Osteoblast (primary cell): ENCODE measurements at regions not wholly inside any gene's neighbourhood (a gene's known extent, or its start where the extent isn't known, plus 50 kb on each side); places are given as distances from the start of the nearest gene placed in this dataset.

Source experiments
- DNase-seq: peaks from one replicate; pipeline ENCODE4 v3.0.0; 2011; ENCODE audit warnings: low spot score, mixed read lengths; ENCODE audit not compliant: insufficient read length; ENCODE audit errors: missing footprints
- H2AFZ ChIP-seq: 2 replicates; pipeline ENCODE4 v1.6.0; 2011; ENCODE audit warnings: mild to moderate bottlenecking, low read length
- H3K27ac ChIP-seq: 2 replicates; pipeline ENCODE4 v1.5.1; 2011; ENCODE audit warnings: mild to moderate bottlenecking, low read depth, low read length, moderate library complexity
- H3K27me3 ChIP-seq: 2 replicates; pipeline ENCODE4 v1.6.0; 2012; ENCODE audit warnings: mild to moderate bottlenecking, control low read depth, inconsistent platforms, low read length, moderate library complexity; ENCODE audit not compliant: insufficient read depth
- H3K36me3 ChIP-seq: 2 replicates; pipeline ENCODE4 v1.5.1; 2011; ENCODE audit warnings: mild to moderate bottlenecking, low read length, control low read depth, moderate library complexity; ENCODE audit not compliant: insufficient read depth
- H3K4me1 ChIP-seq: 2 replicates; pipeline ENCODE4 v1.5.1; 2011; ENCODE audit warnings: mild to moderate bottlenecking, low read length, control low read depth, moderate library complexity; ENCODE audit not compliant: insufficient read depth
- H3K4me2 ChIP-seq: 2 replicates; pipeline ENCODE4 v1.6.0; 2011; ENCODE audit warnings: mild to moderate bottlenecking, low read length; ENCODE audit not compliant: insufficient read depth
- H3K4me3 ChIP-seq: fragments of 200-600 bp; sonication (generic); 3 replicates; pipeline ENCODE4 v1.5.1; 2012; ENCODE audit warnings: mild to moderate bottlenecking, low read length, inconsistent platforms; ENCODE audit not compliant: insufficient read depth
- H3K79me2 ChIP-seq: 2 replicates; pipeline ENCODE4 v1.6.0; 2012; ENCODE audit warnings: mild to moderate bottlenecking, low read length, control low read depth, inconsistent platforms; ENCODE audit not compliant: insufficient read depth
- H3K9me3 ChIP-seq: 2 replicates; pipeline ENCODE4 v1.5.1; 2011; ENCODE audit warnings: low read depth, low read length, control low read depth
- H4K20me1 ChIP-seq: 2 replicates; pipeline ENCODE4 v1.6.0; 2012; ENCODE audit warnings: mild to moderate bottlenecking, low read length, control low read depth; ENCODE audit not compliant: insufficient read depth
- TF ChIP-seq, protein P1 (sequence below): IDR thresholded peaks from 2 replicates; pipeline ENCODE4 v1.5.1; 2011; ENCODE audit warnings: mild to moderate bottlenecking, low read depth, low read length, moderate library complexity; ENCODE audit errors: extremely low read depth

DNA sequence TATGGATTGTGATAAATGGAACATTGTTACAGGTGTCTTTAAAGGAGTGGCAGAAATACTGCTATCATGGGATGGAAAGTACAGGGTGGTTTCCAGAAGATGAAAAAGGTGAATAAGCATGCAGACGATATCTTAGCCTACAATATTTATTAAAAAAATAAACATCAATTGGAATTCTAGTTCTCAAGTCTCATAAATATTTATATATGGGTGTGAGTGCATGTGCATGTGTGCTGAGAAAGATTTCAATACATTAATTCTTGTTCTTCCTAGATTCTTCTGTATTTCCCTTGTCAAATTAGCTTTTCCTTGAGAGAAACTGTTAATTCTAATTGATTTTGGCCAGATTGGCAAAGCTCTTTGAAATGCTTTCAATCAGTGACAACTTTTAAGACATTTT, 618.2 kb downstream of the METTL15 start:
- TF ChIP-seq, protein P1, sequence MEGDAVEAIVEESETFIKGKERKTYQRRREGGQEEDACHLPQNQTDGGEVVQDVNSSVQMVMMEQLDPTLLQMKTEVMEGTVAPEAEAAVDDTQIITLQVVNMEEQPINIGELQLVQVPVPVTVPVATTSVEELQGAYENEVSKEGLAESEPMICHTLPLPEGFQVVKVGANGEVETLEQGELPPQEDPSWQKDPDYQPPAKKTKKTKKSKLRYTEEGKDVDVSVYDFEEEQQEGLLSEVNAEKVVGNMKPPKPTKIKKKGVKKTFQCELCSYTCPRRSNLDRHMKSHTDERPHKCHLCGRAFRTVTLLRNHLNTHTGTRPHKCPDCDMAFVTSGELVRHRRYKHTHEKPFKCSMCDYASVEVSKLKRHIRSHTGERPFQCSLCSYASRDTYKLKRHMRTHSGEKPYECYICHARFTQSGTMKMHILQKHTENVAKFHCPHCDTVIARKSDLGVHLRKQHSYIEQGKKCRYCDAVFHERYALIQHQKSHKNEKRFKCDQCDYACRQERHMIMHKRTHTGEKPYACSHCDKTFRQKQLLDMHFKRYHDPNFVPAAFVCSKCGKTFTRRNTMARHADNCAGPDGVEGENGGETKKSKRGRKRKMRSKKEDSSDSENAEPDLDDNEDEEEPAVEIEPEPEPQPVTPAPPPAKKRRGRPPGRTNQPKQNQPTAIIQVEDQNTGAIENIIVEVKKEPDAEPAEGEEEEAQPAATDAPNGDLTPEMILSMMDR = no peak
- no peaks in the 10 kb centered on the region for H3K9me3 ChIP-seq
- no peak overlapping the region for H3K27ac ChIP-seq
- no peaks in the 10 kb centered on the region for H3K27me3 ChIP-seq
- no peaks in the 10 kb centered on the region for H4K20me1 ChIP-seq
- H3K36me3 ChIP-seq = no peaks in the 10 kb centered on the region
- DNase-seq = no peak
- H3K4me1 ChIP-seq = peaks cover 8% of the 10 kb centered on the region
- H3K4me3 ChIP-seq = no peak overlapping the region
- no peaks in the 10 kb centered on the region for H3K79me2 ChIP-seq
- H2AFZ ChIP-seq = no peak overlapping the region
- H3K4me2 ChIP-seq = no peak overlapping the region

DNA sequence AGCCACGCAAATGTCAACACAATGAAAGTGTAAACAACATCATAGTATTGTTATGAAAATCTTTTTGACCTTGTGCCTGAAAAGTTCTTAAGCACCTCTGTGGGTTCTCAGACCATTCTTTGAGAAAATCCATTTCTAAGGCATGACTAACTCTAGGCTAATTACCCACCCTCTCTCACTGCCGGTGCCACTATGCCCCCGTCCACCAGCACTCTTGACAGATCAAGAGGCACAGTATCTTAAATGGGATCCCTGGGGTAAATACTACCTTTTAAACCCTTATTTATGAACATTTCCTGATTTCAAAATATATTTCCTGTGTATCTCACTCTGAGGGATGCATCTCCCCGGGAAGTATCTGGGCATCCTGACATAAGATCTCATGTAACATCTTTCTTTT, 607.5 kb downstream of the METTL15 start:
- H3K27me3 ChIP-seq = no peaks in the 10 kb centered on the region
- H3K4me1 ChIP-seq = no peaks in the 10 kb centered on the region
- no peaks in the 10 kb centered on the region for H4K20me1 ChIP-seq
- no peak overlapping the region for H3K27ac ChIP-seq
- no peaks in the 10 kb centered on the region for H3K36me3 ChIP-seq
- no peak overlapping the region for H2AFZ ChIP-seq
- H3K4me2 ChIP-seq = no peak overlapping the region
- no peaks in the 10 kb centered on the region for H3K79me2 ChIP-seq
- no peaks in the 10 kb centered on the region for H3K9me3 ChIP-seq
- TF ChIP-seq, protein P1 = no peak
- DNase-seq = no peak
- no peak overlapping the region for H3K4me3 ChIP-seq

- Histone ChIP-seq H3K4me1 (no peaks in the 10 kb centered on the region), H4K20me1 (no peaks in the 10 kb centered on the region), H3K36me3 (no peaks in the 10 kb centered on the region), H3K79me2 (no peaks in the 10 kb centered on the region), H3K27ac (no peak overlapping the region), H2AFZ (no peak overlapping the region), H3K27me3 (no peaks in the 10 kb centered on the region), H3K4me2 (no peak overlapping the region), H3K4me3 (no peak overlapping the region), H3K9me3 (no peaks in the 10 kb centered on the region)
- TF ChIP-seq, protein P1 = no peak
- DNase-seq = no peak
These were observed 605.7 kb downstream of the METTL15 start for GRCh38 chr11:28713850-28714249.

GRCh38 chr11:28708075-28708474, 599.9 kb downstream of the METTL15 start:
- DNase-seq = no peak
- H3K27ac ChIP-seq = no peak overlapping the region
- H3K9me3 ChIP-seq = no peaks in the 10 kb centered on the region
- H3K4me1 ChIP-seq = no peaks in the 10 kb centered on the region
- H3K4me3 ChIP-seq = no peak overlapping the region
- no peaks in the 10 kb centered on the region for H3K27me3 ChIP-seq
- H3K4me2 ChIP-seq = no peak overlapping the region
- no peaks in the 10 kb centered on the region for H4K20me1 ChIP-seq
- no peaks in the 10 kb centered on the region for H3K79me2 ChIP-seq
- H3K36me3 ChIP-seq = no peaks in the 10 kb centered on the region
- no peak overlapping the region for H2AFZ ChIP-seq
- TF ChIP-seq, protein P1 = no peak
